ENCODE measurements at regions not wholly inside any gene's neighbourhood (a gene's known extent, or its start where the extent isn't known, plus 50 kb on each side); places are given as distances from the start of the nearest gene placed in this dataset.

- Histone ChIP-seq H3K36me3 (ENCODE audit: insufficient read depth, low read length) (no peaks in the 10 kb centered on the region), H3K9me3 (ENCODE audit: low read depth, low read length) (no peaks in the 10 kb centered on the region), H3K27ac (no peak overlapping the region), H3K9ac (ENCODE audit: insufficient read length) (no peak overlapping the region), H3K4me3 (no peak overlapping the region)
- TF ChIP-seq POLR2AphosphoS5 (IDR thresholded peaks at IDR 0.05; ENCODE audit: borderline replicate concordance, low read depth, low read length) (no peak), EZH2 (IDR thresholded peaks at IDR 0.05) (no peak)
- DNase-seq (ENCODE audit: low read depth, low spot score) = no peak
Observed at GRCh38 chr22:47814474-47814873, 1052.0 kb downstream of the TBC1D22A start.

DNA sequence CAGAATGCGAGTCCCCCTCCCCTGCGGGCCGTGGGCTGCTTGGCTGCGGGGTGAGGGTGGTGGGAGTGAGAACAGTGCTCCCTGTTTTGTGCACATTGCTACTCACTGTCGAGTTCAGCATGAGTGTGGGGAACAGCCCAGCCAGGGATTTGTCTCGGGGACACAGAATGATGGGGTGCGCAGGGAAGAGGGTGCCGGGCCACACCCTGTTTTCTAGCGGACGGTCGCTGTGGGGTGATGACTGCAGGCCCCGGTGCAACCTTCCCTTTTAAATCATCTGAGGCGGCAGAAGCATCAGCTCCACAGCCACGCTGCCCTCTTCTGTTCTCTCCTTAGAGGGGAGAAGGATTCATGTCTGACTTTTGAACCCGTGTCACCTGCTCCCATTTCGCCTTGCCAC, 1051.2 kb downstream of the TBC1D22A start:
- H3K9me3 ChIP-seq (ENCODE audit: low read depth, low read length) = no peaks in the 10 kb centered on the region
- TF ChIP-seq EZH2 (IDR thresholded peaks at IDR 0.05) = no peak
- TF ChIP-seq POLR2AphosphoS5 (IDR thresholded peaks at IDR 0.05; ENCODE audit: borderline replicate concordance, low read depth, low read length) = no peak
- no peak for TF ChIP-seq FOXP2 (optimal IDR thresholded peaks at IDR 0.05; ENCODE audit: control extremely low read depth, extremely low read length, insufficient read depth)
- no peak for DNase-seq (ENCODE audit: low read depth, low spot score)
- H3K27ac ChIP-seq = no peak overlapping the region
- no peak overlapping the region for H3K4me3 ChIP-seq
- H3K9ac ChIP-seq (ENCODE audit: insufficient read length) = no peak overlapping the region
- no peaks in the 10 kb centered on the region for H3K36me3 ChIP-seq (ENCODE audit: insufficient read depth, low read length)

GRCh38 chr22:47811971-47812370, 1049.5 kb downstream of the TBC1D22A start:
- no peak for DNase-seq (ENCODE audit: low read depth, low spot score)
- Histone ChIP-seq H3K9me3 (ENCODE audit: low read depth, low read length) (no peaks in the 10 kb centered on the region), H3K36me3 (ENCODE audit: insufficient read depth, low read length) (no peaks in the 10 kb centered on the region), H3K9ac (ENCODE audit: insufficient read length) (no peak overlapping the region), H3K4me3 (no peak overlapping the region), H3K27ac (no peak overlapping the region)
- TF ChIP-seq FOXP2 (optimal IDR thresholded peaks at IDR 0.05; ENCODE audit: control extremely low read depth, extremely low read length, insufficient read depth) = no peak
- TF ChIP-seq EZH2 (IDR thresholded peaks at IDR 0.05) = no peak
- no peak for TF ChIP-seq POLR2AphosphoS5 (IDR thresholded peaks at IDR 0.05; ENCODE audit: borderline replicate concordance, low read depth, low read length)

DNA sequence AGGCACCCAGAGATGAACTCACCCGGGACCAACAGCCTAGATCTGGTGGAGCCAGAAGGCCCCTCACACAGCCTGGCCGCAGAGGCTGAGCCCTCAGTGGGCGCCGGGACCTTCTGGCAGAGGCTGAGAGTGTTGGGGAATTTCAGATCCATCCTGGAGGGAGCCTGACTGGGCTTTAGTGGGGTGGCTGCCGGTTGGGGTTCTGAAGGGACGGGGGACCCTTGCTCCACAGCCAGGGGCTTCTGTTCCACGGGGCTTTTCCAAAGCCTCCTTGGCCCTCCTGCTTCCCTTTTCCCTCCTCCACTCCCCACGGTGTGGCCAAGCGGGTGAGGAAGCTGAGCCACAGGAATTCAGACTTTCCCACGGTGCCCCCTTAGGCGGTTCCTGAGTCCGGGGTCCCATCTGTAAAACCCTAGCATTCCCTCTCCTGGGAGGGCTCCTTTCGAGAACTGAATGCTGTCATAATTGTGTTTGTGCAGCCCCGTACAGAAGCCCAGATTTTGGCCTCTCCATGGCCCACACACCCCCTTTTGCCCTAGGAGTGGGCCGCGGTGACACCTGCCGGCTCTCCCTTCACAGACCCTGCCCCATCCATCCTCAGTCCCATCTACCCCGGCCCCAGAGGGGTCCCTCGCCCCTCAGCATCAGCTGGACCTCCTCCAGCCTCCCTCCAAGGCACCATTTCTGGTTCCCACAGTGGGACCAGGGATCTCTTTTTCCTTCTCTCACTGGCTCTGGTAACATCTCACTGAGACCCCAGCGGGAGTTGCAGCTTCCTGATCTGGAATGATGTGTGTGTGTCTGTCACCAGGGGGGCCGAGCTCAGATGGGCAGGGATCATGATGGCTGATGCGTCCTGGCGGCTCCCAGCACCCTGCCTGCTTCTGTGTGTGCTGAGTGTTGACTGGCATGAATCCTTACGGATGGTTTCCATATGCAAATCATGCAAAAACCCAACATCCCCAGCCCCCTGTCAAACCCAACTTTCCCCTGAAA, 1048.4 kb downstream of the TBC1D22A start:
- no peaks in the 10 kb centered on the region for H3K9me3 ChIP-seq (ENCODE audit: low read depth, low read length)
- no peak for DNase-seq (ENCODE audit: low read depth, low spot score)
- H3K27ac ChIP-seq = no peak overlapping the region
- no peak overlapping the region for H3K4me3 ChIP-seq
- H3K9ac ChIP-seq (ENCODE audit: insufficient read length) = no peak overlapping the region
- H3K36me3 ChIP-seq (ENCODE audit: insufficient read depth, low read length) = no peaks in the 10 kb centered on the region
- TF ChIP-seq EZH2 (IDR thresholded peaks at IDR 0.05) = no peak
- no peak for TF ChIP-seq FOXP2 (optimal IDR thresholded peaks at IDR 0.05; ENCODE audit: control extremely low read depth, extremely low read length, insufficient read depth)
- no peak for TF ChIP-seq POLR2AphosphoS5 (IDR thresholded peaks at IDR 0.05; ENCODE audit: borderline replicate concordance, low read depth, low read length)

DNA sequence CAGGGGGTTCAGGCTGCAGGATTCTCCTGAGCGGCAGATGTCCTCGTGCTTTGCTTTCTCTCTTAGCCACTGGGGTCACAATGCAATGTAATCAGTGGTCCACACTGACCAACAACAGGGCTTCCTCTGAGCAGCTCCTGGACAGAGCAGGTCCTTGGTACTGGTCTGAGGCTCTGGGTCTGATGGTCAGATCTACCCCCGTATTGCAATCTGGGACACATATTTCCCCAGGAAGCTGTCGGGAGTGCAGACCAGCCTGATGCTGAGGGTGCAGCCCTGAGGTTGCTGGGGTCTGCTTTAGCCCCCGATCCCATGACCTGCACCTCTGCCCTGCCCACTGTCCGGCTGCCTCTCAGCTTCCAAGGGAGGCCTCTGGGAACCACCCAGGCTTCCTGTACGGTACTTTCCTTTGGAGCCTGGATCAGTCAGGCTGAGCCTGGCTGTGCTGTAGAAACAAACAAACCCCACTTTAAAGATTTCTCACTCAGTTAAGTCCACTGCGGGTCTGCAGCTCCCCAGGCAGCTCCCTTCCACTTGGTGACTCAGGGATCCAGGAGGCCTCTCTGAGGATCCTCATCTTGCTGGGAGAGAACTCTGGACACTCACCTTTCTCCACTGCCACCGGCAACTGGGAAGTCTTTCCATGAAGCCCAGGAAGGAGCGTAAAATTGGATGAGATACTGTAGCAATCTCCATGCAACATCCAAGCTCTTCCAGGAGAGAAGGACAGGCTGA, 1046.6 kb downstream of the TBC1D22A start:
- Histone ChIP-seq H3K27ac (no peak overlapping the region), H3K36me3 (ENCODE audit: insufficient read depth, low read length) (no peaks in the 10 kb centered on the region), H3K9me3 (ENCODE audit: low read depth, low read length) (no peaks in the 10 kb centered on the region), H3K9ac (ENCODE audit: insufficient read length) (no peak overlapping the region), H3K4me3 (no peak overlapping the region)
- TF ChIP-seq POLR2AphosphoS5 (IDR thresholded peaks at IDR 0.05; ENCODE audit: borderline replicate concordance, low read depth, low read length) (no peak), EZH2 (IDR thresholded peaks at IDR 0.05) (no peak), FOXP2 (optimal IDR thresholded peaks at IDR 0.05; ENCODE audit: control extremely low read depth, extremely low read length, insufficient read depth) (no peak)
- DNase-seq (ENCODE audit: low read depth, low spot score) = no peak

GRCh38 chr22:47808236-47808635, 1045.8 kb downstream of the TBC1D22A start:
- TF ChIP-seq POLR2AphosphoS5 (IDR thresholded peaks at IDR 0.05; ENCODE audit: borderline replicate concordance, low read depth, low read length) (no peak), EZH2 (IDR thresholded peaks at IDR 0.05) (no peak), FOXP2 (optimal IDR thresholded peaks at IDR 0.05; ENCODE audit: control extremely low read depth, extremely low read length, insufficient read depth) (no peak)

GRCh38 chr22:47807506-47807905, 1045.1 kb downstream of the TBC1D22A start:
- no peaks in the 10 kb centered on the region for H3K36me3 ChIP-seq (ENCODE audit: insufficient read depth, low read length)
- no peak overlapping the region for H3K4me3 ChIP-seq
- H3K9ac ChIP-seq (ENCODE audit: insufficient read length) = no peak overlapping the region
- no peak overlapping the region for H3K27ac ChIP-seq
- no peaks in the 10 kb centered on the region for H3K9me3 ChIP-seq (ENCODE audit: low read depth, low read length)
- DNase-seq (ENCODE audit: low read depth, low spot score) = no peak
- no peak for TF ChIP-seq FOXP2 (optimal IDR thresholded peaks at IDR 0.05; ENCODE audit: control extremely low read depth, extremely low read length, insufficient read depth)
- no peak for TF ChIP-seq POLR2AphosphoS5 (IDR thresholded peaks at IDR 0.05; ENCODE audit: borderline replicate concordance, low read depth, low read length)
- no peak for TF ChIP-seq EZH2 (IDR thresholded peaks at IDR 0.05)

More at GRCh38 chr22:47808236-47808635, 1045.8 kb downstream of the TBC1D22A start:
- Histone ChIP-seq H3K9me3 (ENCODE audit: low read depth, low read length) (no peaks in the 10 kb centered on the region), H3K36me3 (ENCODE audit: insufficient read depth, low read length) (no peaks in the 10 kb centered on the region), H3K27ac (no peak overlapping the region), H3K4me3 (no peak overlapping the region), H3K9ac (ENCODE audit: insufficient read length) (no peak overlapping the region)
- no peak for DNase-seq (ENCODE audit: low read depth, low spot score)

DNA sequence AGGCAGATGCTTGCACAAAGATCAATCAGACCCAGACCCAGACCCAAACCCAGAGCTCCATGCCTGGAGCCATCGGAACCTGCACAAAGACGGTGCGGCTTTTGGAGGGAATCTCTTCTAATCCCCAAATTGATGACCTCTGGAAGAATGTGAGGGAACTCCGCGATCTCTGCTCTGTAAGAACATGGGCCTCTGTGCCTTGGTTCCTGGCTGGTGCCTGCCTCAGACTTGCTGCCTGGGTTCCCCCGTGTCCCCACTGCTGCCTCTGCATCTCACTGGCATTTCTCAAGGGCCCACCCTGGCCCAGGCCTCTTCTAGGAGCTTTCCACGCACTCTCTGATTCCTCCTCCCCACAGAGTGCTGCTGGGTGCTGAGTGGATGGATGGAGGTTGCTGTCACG, 1044.4 kb downstream of the TBC1D22A start:
- Histone ChIP-seq H3K9ac (ENCODE audit: insufficient read length) (no peak overlapping the region), H3K27ac (no peak overlapping the region), H3K9me3 (ENCODE audit: low read depth, low read length) (no peaks in the 10 kb centered on the region), H3K4me3 (no peak overlapping the region), H3K36me3 (ENCODE audit: insufficient read depth, low read length) (no peaks in the 10 kb centered on the region)
- no peak for DNase-seq (ENCODE audit: low read depth, low spot score)
- TF ChIP-seq POLR2AphosphoS5 (IDR thresholded peaks at IDR 0.05; ENCODE audit: borderline replicate concordance, low read depth, low read length) = no peak
- no peak for TF ChIP-seq FOXP2 (optimal IDR thresholded peaks at IDR 0.05; ENCODE audit: control extremely low read depth, extremely low read length, insufficient read depth)
- no peak for TF ChIP-seq EZH2 (IDR thresholded peaks at IDR 0.05)
